ENCODE measurements at regions not wholly inside any gene's neighbourhood (a gene's known extent, or its start where the extent isn't known, plus 50 kb on each side); places are given as distances from the start of the nearest gene placed in this dataset.

GRCh38 chr2:207419331-207419730 lies 110.4 kb upstream of the CREB1 start:
- no peak for TF ChIP-seq CTCF (IDR thresholded peaks at IDR 0.05; ENCODE audit: insufficient read depth, low read depth, low read length)
- no peak for TF ChIP-seq EZH2 (IDR thresholded peaks at IDR 0.05; ENCODE audit: insufficient read depth, low read length)
